Neural crest cell (in vitro differentiated cells): ENCODE measurements at regions not wholly inside any gene's neighbourhood (a gene's known extent, or its start where the extent isn't known, plus 50 kb on each side); places are given as distances from the start of the nearest gene placed in this dataset.

Experiments used
- DNase-seq: peaks from one replicate; pipeline ENCODE4 v3.0.0; 2021; ENCODE audit warnings: low read depth, mixed read lengths, low spot score
- H3K27ac Mint-ChIP-seq: one replicate; pipeline ENCODE4 v1.8.0; 2021; ENCODE audit warnings: mild to moderate bottlenecking, mixed read lengths; ENCODE audit not compliant: unreplicated experiment
- H3K27me3 Mint-ChIP-seq: 2 replicates; pipeline ENCODE4 v1.8.0; 2021; ENCODE audit warnings: low read depth, mild to moderate bottlenecking, mixed read lengths
- H3K36me3 Mint-ChIP-seq: 2 replicates; pipeline ENCODE4 v1.8.0; 2021; ENCODE audit warnings: low read depth, mild to moderate bottlenecking, mixed read lengths
- H3K4me1 Mint-ChIP-seq: 2 replicates; pipeline ENCODE4 v1.8.0; 2021; ENCODE audit warnings: mixed read lengths
- H3K4me3 Mint-ChIP-seq: one replicate; pipeline ENCODE4 v1.8.0; 2021; ENCODE audit warnings: mild to moderate bottlenecking, mixed read lengths
- H3K9me3 Mint-ChIP-seq: 2 replicates; pipeline ENCODE4 v1.8.0; 2021; ENCODE audit warnings: mixed read lengths
- TF ChIP-seq, protein P1 (sequence below): fragments of 200-600 bp; sonication (generic); conservative IDR thresholded peaks from 2 replicates; pipeline ENCODE4 v1.5.0; 2021; ENCODE audit warnings: antibody characterized with exemption, mild to moderate bottlenecking

DNA sequence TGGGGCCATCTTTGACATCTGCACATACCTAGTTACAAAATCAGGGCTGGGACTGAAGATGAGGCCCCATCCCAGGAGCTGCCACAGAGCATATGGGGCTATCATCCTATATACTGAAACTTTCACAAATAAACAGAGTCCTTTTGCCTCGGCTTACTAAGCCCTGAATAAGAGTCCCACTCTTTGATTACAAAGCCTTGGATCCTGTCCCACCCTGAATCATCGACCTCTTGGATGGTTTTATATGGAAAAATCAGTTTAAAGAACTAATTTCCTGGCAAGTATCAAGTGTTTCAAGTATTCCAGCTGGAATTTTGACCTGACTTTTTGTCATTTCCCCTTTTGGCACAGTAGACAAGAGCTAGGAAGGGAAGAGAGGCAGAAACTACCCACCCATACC lies 331.3 kb upstream of the FRG2C start:
- H3K36me3 Mint-ChIP-seq, result no peaks in the 10 kb centered on the region
- peaks cover 10% of the 10 kb centered on the region for H3K4me1 Mint-ChIP-seq
- DNase-seq, result no peak
- H3K27ac Mint-ChIP-seq, result peak overlapping the region; percentile 14
- no peak overlapping the region for H3K4me3 Mint-ChIP-seq
- H3K27me3 Mint-ChIP-seq, result no peaks in the 10 kb centered on the region
- TF ChIP-seq, protein P1, sequence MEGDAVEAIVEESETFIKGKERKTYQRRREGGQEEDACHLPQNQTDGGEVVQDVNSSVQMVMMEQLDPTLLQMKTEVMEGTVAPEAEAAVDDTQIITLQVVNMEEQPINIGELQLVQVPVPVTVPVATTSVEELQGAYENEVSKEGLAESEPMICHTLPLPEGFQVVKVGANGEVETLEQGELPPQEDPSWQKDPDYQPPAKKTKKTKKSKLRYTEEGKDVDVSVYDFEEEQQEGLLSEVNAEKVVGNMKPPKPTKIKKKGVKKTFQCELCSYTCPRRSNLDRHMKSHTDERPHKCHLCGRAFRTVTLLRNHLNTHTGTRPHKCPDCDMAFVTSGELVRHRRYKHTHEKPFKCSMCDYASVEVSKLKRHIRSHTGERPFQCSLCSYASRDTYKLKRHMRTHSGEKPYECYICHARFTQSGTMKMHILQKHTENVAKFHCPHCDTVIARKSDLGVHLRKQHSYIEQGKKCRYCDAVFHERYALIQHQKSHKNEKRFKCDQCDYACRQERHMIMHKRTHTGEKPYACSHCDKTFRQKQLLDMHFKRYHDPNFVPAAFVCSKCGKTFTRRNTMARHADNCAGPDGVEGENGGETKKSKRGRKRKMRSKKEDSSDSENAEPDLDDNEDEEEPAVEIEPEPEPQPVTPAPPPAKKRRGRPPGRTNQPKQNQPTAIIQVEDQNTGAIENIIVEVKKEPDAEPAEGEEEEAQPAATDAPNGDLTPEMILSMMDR, result no peak
- peaks cover 3% of the 10 kb centered on the region for H3K9me3 Mint-ChIP-seq

DNA sequence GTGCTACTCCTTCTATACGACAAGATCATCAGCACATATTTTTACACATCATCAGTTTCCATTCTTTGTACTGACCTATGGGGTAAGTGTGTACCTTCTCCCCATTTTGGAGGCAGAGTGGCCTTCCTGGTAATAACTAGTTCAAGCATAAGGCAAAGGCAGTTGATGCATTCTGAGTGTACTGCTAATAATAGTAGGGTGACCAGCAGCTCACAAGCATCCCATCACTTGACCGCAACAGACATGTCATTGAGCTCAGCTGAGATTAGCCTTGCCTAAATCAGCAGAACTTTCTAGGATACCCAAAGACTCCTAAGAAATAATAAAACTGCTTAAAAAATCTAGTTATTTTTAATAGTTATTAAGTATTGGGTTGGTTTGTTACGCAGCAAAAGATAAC lies 329.8 kb upstream of the FRG2C start:
- Mint-ChIP-seq H3K36me3 (no peaks in the 10 kb centered on the region), H3K27me3 (no peaks in the 10 kb centered on the region), H3K4me1 (peaks cover 9% of the 10 kb centered on the region), H3K27ac (no peak overlapping the region), H3K9me3 (peaks cover 3% of the 10 kb centered on the region), H3K4me3 (no peak overlapping the region)
- no peak for DNase-seq
- TF ChIP-seq, protein P1, result no peak

DNA sequence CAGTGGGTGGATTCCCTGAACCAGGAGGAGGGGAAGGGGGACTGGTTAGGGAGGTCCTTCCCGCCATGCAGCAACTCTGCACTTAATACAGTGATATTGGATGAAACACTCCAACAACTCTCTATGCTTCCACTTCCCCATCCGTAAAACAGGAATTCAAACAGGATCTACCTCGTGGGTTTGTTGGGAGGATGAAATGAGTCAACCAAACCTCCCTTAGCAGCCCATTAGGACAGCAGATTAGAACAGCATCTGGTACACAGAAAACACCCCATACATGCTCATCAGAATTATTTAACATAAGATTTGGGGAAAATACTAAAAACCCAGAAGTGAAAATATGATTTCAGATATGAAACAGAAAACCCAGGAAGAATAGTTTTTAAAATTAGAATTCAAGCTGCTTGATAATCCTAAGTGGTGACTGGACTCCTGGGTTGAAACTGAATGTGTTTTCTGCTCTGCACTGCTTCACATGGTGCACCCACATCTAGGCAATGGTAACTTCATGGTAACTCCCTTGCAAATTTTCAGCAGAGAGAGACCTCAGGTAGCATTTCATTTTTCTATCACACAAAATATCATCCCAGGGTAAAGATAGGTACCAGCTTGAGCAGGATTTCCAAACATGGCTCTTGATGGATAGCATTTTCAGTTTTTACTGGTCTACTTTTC lies 326.8 kb upstream of the FRG2C start:
- no peaks in the 10 kb centered on the region for H3K36me3 Mint-ChIP-seq
- no peak for DNase-seq
- no peak overlapping the region for H3K27ac Mint-ChIP-seq
- H3K9me3 Mint-ChIP-seq, result peaks cover 3% of the 10 kb centered on the region
- H3K4me3 Mint-ChIP-seq, result no peak overlapping the region
- no peaks in the 10 kb centered on the region for H3K27me3 Mint-ChIP-seq
- TF ChIP-seq, protein P1, result no peak
- peaks cover 5% of the 10 kb centered on the region for H3K4me1 Mint-ChIP-seq

DNA sequence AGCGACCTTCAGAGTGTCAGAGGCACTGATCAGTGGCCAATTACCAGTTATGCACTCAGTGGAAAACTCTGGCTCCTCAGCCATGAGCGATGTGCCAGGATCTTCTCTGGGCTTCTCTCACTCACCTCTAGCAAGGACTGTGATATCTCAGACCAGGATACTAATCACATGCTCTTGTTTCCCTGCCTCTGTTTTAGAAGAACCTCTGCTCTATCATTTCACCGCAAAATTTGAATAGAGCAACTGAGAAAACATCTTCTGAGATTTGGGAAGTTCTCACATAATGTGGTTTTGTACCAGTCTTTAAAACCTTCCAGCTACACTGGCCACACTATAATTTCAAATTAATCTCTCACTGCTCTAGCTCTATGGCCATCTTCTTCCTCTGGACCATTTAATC lies 325.8 kb upstream of the FRG2C start:
- Mint-ChIP-seq H3K9me3 (peaks cover 3% of the 10 kb centered on the region), H3K27me3 (no peaks in the 10 kb centered on the region), H3K4me3 (no peak overlapping the region), H3K36me3 (no peaks in the 10 kb centered on the region), H3K27ac (no peak overlapping the region), H3K4me1 (peaks cover 5% of the 10 kb centered on the region)
- TF ChIP-seq, protein P1, result no peak
- DNase-seq, result no peak

DNA sequence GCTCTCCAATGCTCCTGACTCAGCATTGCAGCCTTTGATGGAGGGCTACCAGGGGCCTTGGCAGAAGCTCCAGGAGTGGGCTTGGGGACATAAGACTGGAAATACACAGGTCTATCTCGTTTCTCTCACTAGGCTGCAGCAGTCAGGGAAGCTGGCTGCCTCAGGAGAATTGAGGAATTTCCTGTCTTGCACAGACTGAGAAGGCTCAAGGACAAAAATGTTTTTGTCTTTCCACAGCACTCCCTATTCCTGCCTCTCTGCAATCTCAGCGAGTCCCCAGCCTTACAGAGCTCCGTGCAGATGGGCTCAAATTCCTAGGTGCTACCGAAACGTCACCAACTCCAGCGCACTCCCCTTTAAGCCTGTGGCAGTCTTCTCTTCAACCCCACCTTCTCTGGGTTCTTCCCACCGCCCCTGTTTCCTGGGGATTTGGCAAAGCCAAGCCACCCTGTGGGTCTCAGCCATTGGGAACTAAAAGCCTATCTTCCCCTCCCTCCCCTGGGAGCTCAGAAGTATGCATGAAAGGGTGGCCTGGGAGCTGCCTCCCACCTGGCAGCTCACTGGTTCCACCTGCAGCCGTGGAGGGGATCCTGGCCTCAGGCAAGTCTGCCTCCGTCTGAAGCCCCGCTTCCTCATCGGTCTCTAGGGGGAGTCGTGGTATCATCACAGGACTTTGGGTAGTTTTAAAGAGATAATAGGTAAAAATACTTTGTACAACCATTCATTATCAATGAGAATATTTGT lies 322.6 kb upstream of the FRG2C start:
- TF ChIP-seq, protein P1, result no peak
- no peak for DNase-seq
- no peaks in the 10 kb centered on the region for H3K9me3 Mint-ChIP-seq
- peaks cover 5% of the 10 kb centered on the region for H3K4me1 Mint-ChIP-seq
- no peaks in the 10 kb centered on the region for H3K27me3 Mint-ChIP-seq
- H3K36me3 Mint-ChIP-seq, result no peaks in the 10 kb centered on the region
- H3K27ac Mint-ChIP-seq, result peak overlapping the region; percentile 81
- no peak overlapping the region for H3K4me3 Mint-ChIP-seq
